WTC11 (cell line): ENCODE measurements at regions not wholly inside any gene's neighbourhood (a gene's known extent, or its start where the extent isn't known, plus 50 kb on each side); places are given as distances from the start of the nearest gene placed in this dataset.

Experiments used
- ATAC-seq: fragments of 200-7000 bp; cut with Tn5 transposase; 2 replicates; pipeline ENCODE4 v1.10.0; 2021; ENCODE audit warnings: mild to moderate bottlenecking, moderate library complexity
- CTCF ChIA-PET: fragments of 300-600 bp; sonication (Branson Sonifier 250); formaldehyde crosslinking; loops from one replicate; lab custom pipeline; 2021; ENCODE audit warnings: antibody characterized with exemption; lab: Charles Lee
- POLR2A ChIA-PET: fragments of 350-600 bp; sonication (Branson Sonifier 250); formaldehyde crosslinking; loops from one replicate; lab custom pipeline; 2021; ENCODE audit warnings: antibody characterized with exemption; lab: Charles Lee
- DNase-seq: peaks from one replicate; pipeline ENCODE4 v3.0.0; 2021; ENCODE audit warnings: low spot score
- H3K27ac Mint-ChIP-seq: 2 replicates; pipeline ENCODE4 v1.8.0; 2021; ENCODE audit warnings: mixed read lengths
- H3K27me3 Mint-ChIP-seq: 2 replicates; pipeline ENCODE4 v1.8.0; 2021; ENCODE audit warnings: low read depth, mild to moderate bottlenecking, moderate library complexity, mixed read lengths
- H3K36me3 Mint-ChIP-seq: 2 replicates; pipeline ENCODE4 v1.8.0; 2021; ENCODE audit warnings: mixed read lengths
- H3K4me1 Mint-ChIP-seq: 2 replicates; pipeline ENCODE4 v1.8.0; 2022; ENCODE audit warnings: mixed read lengths
- H3K4me3 Mint-ChIP-seq: 2 replicates; pipeline ENCODE4 v1.8.0; 2021; ENCODE audit warnings: mild to moderate bottlenecking, moderate library complexity, mixed read lengths
- H3K9me3 Mint-ChIP-seq: 2 replicates; pipeline ENCODE4 v1.8.0; 2021; ENCODE audit warnings: mixed read lengths
- FOXP1 ChIP-seq: sonication (generic); formaldehyde crosslinking; IDR thresholded peaks from 2 replicates; pipeline ENCODE4 v1.8.0; 2022; ENCODE audit warnings: missing genetic modification reagents, mild to moderate bottlenecking, moderate library complexity, borderline replicate concordance
- GRHL2 ChIP-seq: fragments of 250-450 bp; sonication (Bioruptor Pico); IDR thresholded peaks from 2 replicates; pipeline ENCODE4 v1.8.0; 2022; ENCODE audit warnings: mild to moderate bottlenecking, moderate library complexity; ENCODE audit not compliant: insufficient replicate concordance, severe bottlenecking
- KAT7 ChIP-seq: sonication (generic); formaldehyde crosslinking; IDR thresholded peaks from 2 replicates; pipeline ENCODE4 v1.8.1; 2023; ENCODE audit warnings: missing genetic modification reagents, mild to moderate bottlenecking, borderline replicate concordance
- MAX ChIP-seq: sonication (generic); formaldehyde crosslinking; IDR thresholded peaks from 2 replicates; pipeline ENCODE4 v1.8.0; 2022; ENCODE audit warnings: mild to moderate bottlenecking, missing genetic modification reagents
- MYBL2 ChIP-seq: sonication (generic); formaldehyde crosslinking; IDR thresholded peaks from 2 replicates; pipeline ENCODE4 v1.8.1; 2023; ENCODE audit warnings: mild to moderate bottlenecking, moderate library complexity, missing genetic modification reagents
- NFATC4 ChIP-seq: fragments of 250-450 bp; sonication (Bioruptor Pico); IDR thresholded peaks from 2 replicates; pipeline ENCODE4 v1.9.0; 2021; ENCODE audit warnings: mild to moderate bottlenecking
- NR1H2 ChIP-seq: sonication (generic); formaldehyde crosslinking; IDR thresholded peaks from 2 replicates; pipeline ENCODE4 v1.9.0; 2021; ENCODE audit warnings: mild to moderate bottlenecking, moderate library complexity, missing genetic modification reagents
- TCF7 ChIP-seq: sonication (generic); formaldehyde crosslinking; IDR thresholded peaks from 2 replicates; pipeline ENCODE4 v1.8.0; 2022; ENCODE audit warnings: mild to moderate bottlenecking, low read depth, missing genetic modification reagents, moderate library complexity
- TEAD1 ChIP-seq: sonication (generic); formaldehyde crosslinking; IDR thresholded peaks from 2 replicates; pipeline ENCODE4 v1.8.0; 2022; ENCODE audit warnings: mild to moderate bottlenecking, missing genetic modification reagents
- ZNF121 ChIP-seq: sonication (generic); formaldehyde crosslinking; IDR thresholded peaks from 2 replicates; pipeline ENCODE4 v1.8.0; 2023; ENCODE audit warnings: missing genetic modification reagents
- ZNF138 ChIP-seq: sonication (generic); formaldehyde crosslinking; conservative IDR thresholded peaks from 2 replicates; pipeline ENCODE4 v1.8.1; 2022; ENCODE audit warnings: mild to moderate bottlenecking, moderate library complexity, missing genetic modification reagents
- ZNF219 ChIP-seq: sonication (generic); formaldehyde crosslinking; IDR thresholded peaks from 2 replicates; pipeline ENCODE4 v1.8.0; 2023; ENCODE audit warnings: missing genetic modification reagents, mild to moderate bottlenecking, borderline replicate concordance
- ZNF263 ChIP-seq: sonication (generic); formaldehyde crosslinking; IDR thresholded peaks from 2 replicates; pipeline ENCODE4 v1.8.1; 2022; ENCODE audit warnings: low read depth, mild to moderate bottlenecking, moderate library complexity, missing genetic modification reagents
- ZNF396 ChIP-seq: fragments of 250-450 bp; sonication (Bioruptor Pico); IDR thresholded peaks from 2 replicates; pipeline ENCODE4 v1.8.0; 2021; ENCODE audit warnings: mild to moderate bottlenecking, moderate library complexity, borderline replicate concordance
- ZNF423 ChIP-seq: fragments of 250-450 bp; sonication (Bioruptor Pico); IDR thresholded peaks from 2 replicates; pipeline ENCODE4 v2.1.2; 2022; ENCODE audit warnings: mild to moderate bottlenecking, moderate library complexity
- ZSCAN18 ChIP-seq: fragments of 250-450 bp; sonication (Bioruptor Pico); IDR thresholded peaks from 2 replicates; pipeline ENCODE4 v2.1.2; 2022; ENCODE audit warnings: mild to moderate bottlenecking, moderate library complexity
- TF ChIP-seq, protein P1 (sequence below): sonication (generic); formaldehyde crosslinking; IDR thresholded peaks from 2 replicates; pipeline ENCODE4 v1.8.0; 2022; ENCODE audit warnings: mild to moderate bottlenecking, missing genetic modification reagents
- TF ChIP-seq, protein P2 (sequence below): fragments of 200-600 bp; IDR thresholded peaks from 2 replicates; pipeline ENCODE4 v1.8.0; 2022; ENCODE audit warnings: antibody characterized with exemption
- TF ChIP-seq, protein P3 (sequence below): sonication (generic); formaldehyde crosslinking; IDR thresholded peaks from 2 replicates; pipeline ENCODE4 v1.8.0; 2022; ENCODE audit warnings: missing genetic modification reagents

GRCh38 chr17:27079660-27080059 lies 214.3 kb upstream of the WSB1 start:
- Mint-ChIP-seq H3K9me3 (peaks cover 98% of the 10 kb centered on the region), H3K27ac (no peak overlapping the region), H3K36me3 (peaks cover 80% of the 10 kb centered on the region), H3K4me3 (no peak overlapping the region), H3K27me3 (peaks cover 12% of the 10 kb centered on the region), H3K4me1 (no peaks in the 10 kb centered on the region)
- CTCF ChIA-PET = no interaction called here
- no peak for TF ChIP-seq MYBL2
- TF ChIP-seq ZNF219 (CRISPR knock-in tag) = no peak
- TF ChIP-seq TCF7 = no peak
- no peak for TF ChIP-seq ZNF263
- TF ChIP-seq MAX (CRISPR knock-in tag) = no peak
- no peak for TF ChIP-seq ZNF423 (CRISPR knock-in tag)
- POLR2A ChIA-PET = no interaction called here
- no peak for ATAC-seq
- DNase-seq = no peak

DNA sequence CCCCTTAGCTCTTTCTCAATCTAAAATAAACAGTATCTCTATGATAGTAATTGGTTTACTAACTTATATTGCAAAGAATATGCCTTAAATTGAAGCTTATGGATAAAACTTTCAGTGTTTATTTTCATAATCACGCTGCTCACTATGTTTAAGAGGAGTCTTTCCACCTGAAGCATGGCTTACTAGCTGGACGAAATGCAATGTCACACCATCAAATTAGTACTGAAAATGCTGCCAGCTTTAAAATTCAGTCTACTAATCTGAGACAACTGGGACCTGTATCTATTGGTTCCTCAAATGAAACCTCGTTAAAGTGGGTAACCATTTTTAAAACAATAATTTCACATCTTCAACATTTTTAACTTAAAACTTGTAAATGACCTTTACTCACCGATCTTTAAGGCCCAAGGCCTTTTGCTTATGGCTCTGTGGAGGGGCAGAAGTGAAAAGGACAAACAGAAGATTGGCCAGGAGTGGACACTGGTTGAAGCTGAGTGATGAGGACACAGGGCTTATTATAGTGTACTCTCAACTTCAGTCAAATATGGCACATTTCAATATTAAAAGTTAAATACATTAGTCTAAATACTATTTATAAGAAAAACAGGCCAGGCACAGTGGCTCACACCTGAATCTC lies 212.8 kb upstream of the WSB1 start:
- peaks cover 6% of the 10 kb centered on the region for H3K27me3 Mint-ChIP-seq
- H3K36me3 Mint-ChIP-seq = peaks cover 81% of the 10 kb centered on the region
- POLR2A ChIA-PET = no interaction called here
- no peak overlapping the region for H3K27ac Mint-ChIP-seq
- H3K4me1 Mint-ChIP-seq = no peaks in the 10 kb centered on the region
- TF ChIP-seq ZNF396 (CRISPR knock-in tag) (no peak), GRHL2 (CRISPR knock-in tag) (no peak), FOXP1 (CRISPR knock-in tag) (no peak), KAT7 (CRISPR knock-in tag) (no peak), ZNF138 (CRISPR knock-in tag) (no peak), NFATC4 (CRISPR knock-in tag) (no peak), TEAD1 (no peak), ZNF121 (no peak), ZSCAN18 (CRISPR knock-in tag) (no peak), NR1H2 (CRISPR knock-in tag) (no peak)
- TF ChIP-seq, protein P1, sequence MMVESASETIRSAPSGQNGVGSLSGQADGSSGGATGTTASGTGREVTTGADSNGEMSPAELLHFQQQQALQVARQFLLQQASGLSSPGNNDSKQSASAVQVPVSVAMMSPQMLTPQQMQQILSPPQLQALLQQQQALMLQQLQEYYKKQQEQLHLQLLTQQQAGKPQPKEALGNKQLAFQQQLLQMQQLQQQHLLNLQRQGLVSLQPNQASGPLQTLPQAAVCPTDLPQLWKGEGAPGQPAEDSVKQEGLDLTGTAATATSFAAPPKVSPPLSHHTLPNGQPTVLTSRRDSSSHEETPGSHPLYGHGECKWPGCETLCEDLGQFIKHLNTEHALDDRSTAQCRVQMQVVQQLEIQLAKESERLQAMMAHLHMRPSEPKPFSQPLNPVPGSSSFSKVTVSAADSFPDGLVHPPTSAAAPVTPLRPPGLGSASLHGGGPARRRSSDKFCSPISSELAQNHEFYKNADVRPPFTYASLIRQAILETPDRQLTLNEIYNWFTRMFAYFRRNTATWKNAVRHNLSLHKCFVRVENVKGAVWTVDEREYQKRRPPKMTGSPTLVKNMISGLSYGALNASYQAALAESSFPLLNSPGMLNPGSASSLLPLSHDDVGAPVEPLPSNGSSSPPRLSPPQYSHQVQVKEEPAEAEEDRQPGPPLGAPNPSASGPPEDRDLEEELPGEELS (CRISPR knock-in tag) = no peak
- TF ChIP-seq, protein P2, sequence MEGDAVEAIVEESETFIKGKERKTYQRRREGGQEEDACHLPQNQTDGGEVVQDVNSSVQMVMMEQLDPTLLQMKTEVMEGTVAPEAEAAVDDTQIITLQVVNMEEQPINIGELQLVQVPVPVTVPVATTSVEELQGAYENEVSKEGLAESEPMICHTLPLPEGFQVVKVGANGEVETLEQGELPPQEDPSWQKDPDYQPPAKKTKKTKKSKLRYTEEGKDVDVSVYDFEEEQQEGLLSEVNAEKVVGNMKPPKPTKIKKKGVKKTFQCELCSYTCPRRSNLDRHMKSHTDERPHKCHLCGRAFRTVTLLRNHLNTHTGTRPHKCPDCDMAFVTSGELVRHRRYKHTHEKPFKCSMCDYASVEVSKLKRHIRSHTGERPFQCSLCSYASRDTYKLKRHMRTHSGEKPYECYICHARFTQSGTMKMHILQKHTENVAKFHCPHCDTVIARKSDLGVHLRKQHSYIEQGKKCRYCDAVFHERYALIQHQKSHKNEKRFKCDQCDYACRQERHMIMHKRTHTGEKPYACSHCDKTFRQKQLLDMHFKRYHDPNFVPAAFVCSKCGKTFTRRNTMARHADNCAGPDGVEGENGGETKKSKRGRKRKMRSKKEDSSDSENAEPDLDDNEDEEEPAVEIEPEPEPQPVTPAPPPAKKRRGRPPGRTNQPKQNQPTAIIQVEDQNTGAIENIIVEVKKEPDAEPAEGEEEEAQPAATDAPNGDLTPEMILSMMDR = no peak
- TF ChIP-seq, protein P3, sequence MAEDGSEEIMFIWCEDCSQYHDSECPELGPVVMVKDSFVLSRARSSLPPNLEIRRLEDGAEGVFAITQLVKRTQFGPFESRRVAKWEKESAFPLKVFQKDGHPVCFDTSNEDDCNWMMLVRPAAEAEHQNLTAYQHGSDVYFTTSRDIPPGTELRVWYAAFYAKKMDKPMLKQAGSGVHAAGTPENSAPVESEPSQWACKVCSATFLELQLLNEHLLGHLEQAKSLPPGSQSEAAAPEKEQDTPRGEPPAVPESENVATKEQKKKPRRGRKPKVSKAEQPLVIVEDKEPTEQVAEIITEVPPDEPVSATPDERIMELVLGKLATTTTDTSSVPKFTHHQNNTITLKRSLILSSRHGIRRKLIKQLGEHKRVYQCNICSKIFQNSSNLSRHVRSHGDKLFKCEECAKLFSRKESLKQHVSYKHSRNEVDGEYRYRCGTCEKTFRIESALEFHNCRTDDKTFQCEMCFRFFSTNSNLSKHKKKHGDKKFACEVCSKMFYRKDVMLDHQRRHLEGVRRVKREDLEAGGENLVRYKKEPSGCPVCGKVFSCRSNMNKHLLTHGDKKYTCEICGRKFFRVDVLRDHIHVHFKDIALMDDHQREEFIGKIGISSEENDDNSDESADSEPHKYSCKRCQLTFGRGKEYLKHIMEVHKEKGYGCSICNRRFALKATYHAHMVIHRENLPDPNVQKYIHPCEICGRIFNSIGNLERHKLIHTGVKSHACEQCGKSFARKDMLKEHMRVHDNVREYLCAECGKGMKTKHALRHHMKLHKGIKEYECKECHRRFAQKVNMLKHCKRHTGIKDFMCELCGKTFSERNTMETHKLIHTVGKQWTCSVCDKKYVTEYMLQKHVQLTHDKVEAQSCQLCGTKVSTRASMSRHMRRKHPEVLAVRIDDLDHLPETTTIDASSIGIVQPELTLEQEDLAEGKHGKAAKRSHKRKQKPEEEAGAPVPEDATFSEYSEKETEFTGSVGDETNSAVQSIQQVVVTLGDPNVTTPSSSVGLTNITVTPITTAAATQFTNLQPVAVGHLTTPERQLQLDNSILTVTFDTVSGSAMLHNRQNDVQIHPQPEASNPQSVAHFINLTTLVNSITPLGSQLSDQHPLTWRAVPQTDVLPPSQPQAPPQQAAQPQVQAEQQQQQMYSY (CRISPR knock-in tag) = no peak
- TF ChIP-seq, all 79 proteins: peak for 0
- CTCF ChIA-PET = no interaction called here
- ATAC-seq (no peak), DNase-seq (no peak)
- Mint-ChIP-seq H3K4me3 (no peak overlapping the region), H3K9me3 (peaks cover 98% of the 10 kb centered on the region)
